Left ventricle myocardium inferior (tissue), 1 donor: ENCODE measurements at regions not wholly inside any gene's neighbourhood (a gene's known extent, or its start where the extent isn't known, plus 50 kb on each side); places are given as distances from the start of the nearest gene placed in this dataset.

Experiments used
- DNase-seq: peaks from one replicate; pipeline ENCODE4 v3.0.0-alpha.2; 2020
- H3K27ac ChIP-seq: fragments of 200-600 bp; replicated peaks from 2 replicates; pipeline ENCODE4 v1.8.0; 2021
- H3K27me3 ChIP-seq: fragments of 200-600 bp; 2 replicates; pipeline ENCODE4 v1.8.0; 2021; ENCODE audit warnings: low read depth
- H3K36me3 ChIP-seq: fragments of 200-600 bp; 2 replicates; pipeline ENCODE4 v1.8.0; 2021
- H3K4me1 ChIP-seq: fragments of 200-600 bp; 2 replicates; pipeline ENCODE4 v1.8.0; 2021
- H3K4me3 ChIP-seq: fragments of 200-600 bp; 2 replicates; pipeline ENCODE4 v1.8.0; 2021; ENCODE audit warnings: mild to moderate bottlenecking, moderate library complexity
- H3K9me3 ChIP-seq: fragments of 200-600 bp; replicated peaks from 2 replicates; pipeline ENCODE4 v1.8.0; 2021
- CTCF ChIP-seq: fragments of 200-600 bp; IDR thresholded peaks from 2 replicates; pipeline ENCODE4 v1.8.0; 2021; ENCODE audit warnings: antibody characterized with exemption, mild to moderate bottlenecking, borderline replicate concordance
- intact Hi-C: fragments of 100-400 bp; cut with micrococcal nuclease; formaldehyde crosslinking; loops from one replicate; pipeline ENCODE4 v1.11.0; 2022
- donor health status: DM: no; HTN: yes; CAD: no; lungs with severe emphysema.

- peaks cover 86% of the 10 kb centered on the region for H3K27me3 ChIP-seq
- no peaks in the 10 kb centered on the region for H3K9me3 ChIP-seq
- no peak overlapping the region for H3K4me3 ChIP-seq
- TF ChIP-seq CTCF: no peak
- peaks cover 5% of the 10 kb centered on the region for H3K4me1 ChIP-seq
- no peak overlapping the region for H3K27ac ChIP-seq
- no peak for DNase-seq
- no peaks in the 10 kb centered on the region for H3K36me3 ChIP-seq
- intact Hi-C loops: loop anchor here (10.0 kb wide), 1 partner anchor 708 kb away; the partner anchor contains the start of gene EPHB1
Measured at GRCh38 chr3:135503065-135503759, 462.3 kb upstream of the PPP2R3A start.

- no peak overlapping the region for H3K27ac ChIP-seq
- no peaks in the 10 kb centered on the region for H3K36me3 ChIP-seq
- peaks cover 2% of the 10 kb centered on the region for H3K9me3 ChIP-seq
- no peak overlapping the region for H3K4me3 ChIP-seq
- peak; percentile 42 for DNase-seq
- intact Hi-C loops: loop anchor here (10.0 kb wide), 1 partner anchor 709 kb away; the partner anchor contains the start of gene EPHB1
- peaks cover 82% of the 10 kb centered on the region for H3K27me3 ChIP-seq
- TF ChIP-seq CTCF: peak; percentile 73
- H3K4me1 ChIP-seq: peaks cover 5% of the 10 kb centered on the region
Measured at GRCh38 chr3:135503760-135504686, 461.5 kb upstream of the PPP2R3A start.

GRCh38 chr3:135513106-135514059 is 452.1 kb upstream of the PPP2R3A start:
- H3K27ac ChIP-seq: no peak overlapping the region
- H3K4me1 ChIP-seq: no peaks in the 10 kb centered on the region
- H3K9me3 ChIP-seq: peaks cover 11% of the 10 kb centered on the region
- no peak overlapping the region for H3K4me3 ChIP-seq
- intact Hi-C loops: no loop called here
- DNase-seq: no peak
- TF ChIP-seq CTCF: no peak
- H3K36me3 ChIP-seq: no peaks in the 10 kb centered on the region
- H3K27me3 ChIP-seq: peaks cover 32% of the 10 kb centered on the region

- no peak for TF ChIP-seq CTCF
Measured at GRCh38 chr3:135514060-135514448, 451.5 kb upstream of the PPP2R3A start.

GRCh38 chr3:135516143-135516542 is 449.4 kb upstream of the PPP2R3A start:
- no peaks in the 10 kb centered on the region for H3K9me3 ChIP-seq
- TF ChIP-seq CTCF: no peak
- H3K4me3 ChIP-seq: no peak overlapping the region
- peaks cover 55% of the 10 kb centered on the region for H3K27me3 ChIP-seq
- intact Hi-C loops: no loop called here
- H3K4me1 ChIP-seq: no peaks in the 10 kb centered on the region
- no peaks in the 10 kb centered on the region for H3K36me3 ChIP-seq
- DNase-seq: no peak
- H3K27ac ChIP-seq: no peak overlapping the region

More at GRCh38 chr3:135514060-135514448, 451.5 kb upstream of the PPP2R3A start:
- Histone ChIP-seq H3K36me3 (no peaks in the 10 kb centered on the region), H3K27ac (no peak overlapping the region), H3K9me3 (peaks cover 9% of the 10 kb centered on the region), H3K4me1 (no peaks in the 10 kb centered on the region), H3K27me3 (peaks cover 37% of the 10 kb centered on the region), H3K4me3 (no peak overlapping the region)
- intact Hi-C loops: no loop called here
- no peak for DNase-seq
